Neural progenitor cell (in vitro differentiated cells): ENCODE measurements at regions not wholly inside any gene's neighbourhood (a gene's known extent, or its start where the extent isn't known, plus 50 kb on each side); places are given as distances from the start of the nearest gene placed in this dataset.

ENCODE experiments used
- DNase-seq: peaks from one replicate; pipeline ENCODE4 v3.0.0-alpha.2; 2016; ENCODE audit warnings: low spot score
- H2AFZ ChIP-seq: fragments of 200-600 bp; sonication (generic); replicated peaks from 2 replicates; pipeline ENCODE4 v1.6.1; 2016; ENCODE audit warnings: antibody characterized with exemption
- H3F3A ChIP-seq: fragments of 200-600 bp; sonication (generic); 2 replicates; pipeline ENCODE4 v1.6.1; 2016; ENCODE audit warnings: antibody characterized with exemption, low read depth
- H3K27ac ChIP-seq: fragments of 200-600 bp; sonication (generic); 2 replicates; pipeline ENCODE4 v1.5.1; 2016; ENCODE audit warnings: mild to moderate bottlenecking
- H3K27me3 ChIP-seq: fragments of 200-600 bp; sonication (generic); 2 replicates; pipeline ENCODE4 v1.6.1; 2016; ENCODE audit warnings: mild to moderate bottlenecking, moderate library complexity
- H3K36me3 ChIP-seq: fragments of 200-600 bp; sonication (generic); 2 replicates; pipeline ENCODE4 v1.5.1; 2016
- H3K4me1 ChIP-seq: fragments of 200-600 bp; sonication (generic); 2 replicates; pipeline ENCODE4 v1.6.1; 2016; ENCODE audit warnings: mixed run types
- H3K4me2 ChIP-seq: fragments of 200-600 bp; sonication (generic); 2 replicates; pipeline ENCODE4 v1.6.1; 2016
- H3K4me3 ChIP-seq: fragments of 200-600 bp; sonication (generic); 2 replicates; pipeline ENCODE4 v1.5.1; 2016
- H3K79me2 ChIP-seq: fragments of 200-600 bp; sonication (generic); 2 replicates; pipeline ENCODE4 v1.6.1; 2016; ENCODE audit warnings: low read depth
- H3K9ac ChIP-seq: fragments of 200-600 bp; sonication (generic); 2 replicates; pipeline ENCODE4 v1.6.1; 2016
- H3K9me3 ChIP-seq: fragments of 200-600 bp; sonication (generic); 2 replicates; pipeline ENCODE4 v1.5.1; 2016; ENCODE audit warnings: low read depth
- H4K20me1 ChIP-seq: fragments of 200-600 bp; sonication (generic); 2 replicates; pipeline ENCODE4 v1.6.1; 2016; ENCODE audit warnings: low read depth
- H3K27ac Mint-ChIP-seq: 3 replicates; pipeline ENCODE4 v1.8.0; 2021; ENCODE audit warnings: mixed read lengths
- H3K27me3 Mint-ChIP-seq: 2 replicates; pipeline ENCODE4 v1.8.0; 2022; ENCODE audit warnings: low read depth, mild to moderate bottlenecking, inconsistent platforms, moderate library complexity, mixed read lengths; ENCODE audit not compliant: insufficient read depth
- H3K36me3 Mint-ChIP-seq: 3 replicates; pipeline ENCODE4 v1.8.0; 2021; ENCODE audit warnings: mixed read lengths
- H3K4me1 Mint-ChIP-seq: 3 replicates; pipeline ENCODE4 v1.8.0; 2021; ENCODE audit warnings: mixed read lengths
- H3K4me3 Mint-ChIP-seq: 3 replicates; pipeline ENCODE4 v1.8.0; 2021; ENCODE audit warnings: mild to moderate bottlenecking, moderate library complexity, mixed read lengths
- H3K9me3 Mint-ChIP-seq: 3 replicates; pipeline ENCODE4 v1.8.0; 2020; ENCODE audit warnings: mixed read lengths
- EZH2 ChIP-seq: fragments of 200-600 bp; sonication (generic); IDR thresholded peaks from 2 replicates; pipeline ENCODE4 v1.6.1; 2017; ENCODE audit warnings: antibody characterized with exemption, mild to moderate bottlenecking, moderate library complexity
- EZH2phosphoT487 ChIP-seq: fragments of 200-600 bp; sonication (generic); IDR thresholded peaks from 2 replicates; pipeline ENCODE4 v1.6.1; 2017; ENCODE audit warnings: antibody characterized with exemption
- TF ChIP-seq, protein P1 (sequence below): fragments of 200-600 bp; sonication (generic); IDR thresholded peaks from 2 replicates; pipeline ENCODE4 v1.5.1; 2017; ENCODE audit warnings: antibody characterized with exemption, mild to moderate bottlenecking

DNA sequence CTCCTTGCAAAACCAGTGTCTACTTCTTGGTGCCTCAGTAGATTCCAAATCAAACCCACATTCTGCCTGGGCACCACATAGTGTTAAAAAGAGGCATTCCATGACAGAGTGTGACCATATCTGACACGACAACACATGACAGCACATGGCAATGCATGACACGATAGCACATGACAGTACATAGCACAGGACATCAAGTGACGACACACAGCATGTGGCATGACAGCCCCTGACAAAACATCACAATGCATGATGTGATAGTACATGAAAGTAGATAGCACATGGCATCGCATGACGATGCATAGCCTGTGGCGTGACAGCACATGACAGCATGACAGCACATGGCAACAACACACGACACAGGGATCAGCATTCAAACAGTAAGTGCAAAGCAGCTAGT is 845.9 kb upstream of the SALL3 start:
- Mint-ChIP-seq H3K27me3 (peaks cover 2% of the 10 kb centered on the region), H3K36me3 (no peaks in the 10 kb centered on the region), H3K27ac (no peak overlapping the region), H3K4me1 (peaks cover 8% of the 10 kb centered on the region), H3K9me3 (peaks cover 4% of the 10 kb centered on the region), H3K4me3 (no peak overlapping the region)
- no peak overlapping the region for H2AFZ ChIP-seq
- DNase-seq: no peak
- no peaks in the 10 kb centered on the region for H3K36me3 ChIP-seq
- H3K4me1 ChIP-seq: peaks cover 10% of the 10 kb centered on the region
- peaks cover 4% of the 10 kb centered on the region for H3F3A ChIP-seq
- H3K79me2 ChIP-seq: no peaks in the 10 kb centered on the region
- TF ChIP-seq EZH2phosphoT487: no peak
- TF ChIP-seq, protein P1, sequence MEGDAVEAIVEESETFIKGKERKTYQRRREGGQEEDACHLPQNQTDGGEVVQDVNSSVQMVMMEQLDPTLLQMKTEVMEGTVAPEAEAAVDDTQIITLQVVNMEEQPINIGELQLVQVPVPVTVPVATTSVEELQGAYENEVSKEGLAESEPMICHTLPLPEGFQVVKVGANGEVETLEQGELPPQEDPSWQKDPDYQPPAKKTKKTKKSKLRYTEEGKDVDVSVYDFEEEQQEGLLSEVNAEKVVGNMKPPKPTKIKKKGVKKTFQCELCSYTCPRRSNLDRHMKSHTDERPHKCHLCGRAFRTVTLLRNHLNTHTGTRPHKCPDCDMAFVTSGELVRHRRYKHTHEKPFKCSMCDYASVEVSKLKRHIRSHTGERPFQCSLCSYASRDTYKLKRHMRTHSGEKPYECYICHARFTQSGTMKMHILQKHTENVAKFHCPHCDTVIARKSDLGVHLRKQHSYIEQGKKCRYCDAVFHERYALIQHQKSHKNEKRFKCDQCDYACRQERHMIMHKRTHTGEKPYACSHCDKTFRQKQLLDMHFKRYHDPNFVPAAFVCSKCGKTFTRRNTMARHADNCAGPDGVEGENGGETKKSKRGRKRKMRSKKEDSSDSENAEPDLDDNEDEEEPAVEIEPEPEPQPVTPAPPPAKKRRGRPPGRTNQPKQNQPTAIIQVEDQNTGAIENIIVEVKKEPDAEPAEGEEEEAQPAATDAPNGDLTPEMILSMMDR: no peak
- no peak for TF ChIP-seq EZH2
- H3K4me2 ChIP-seq: no peak overlapping the region
- no peak overlapping the region for H3K9ac ChIP-seq
- no peak overlapping the region for H3K4me3 ChIP-seq
- H4K20me1 ChIP-seq: no peaks in the 10 kb centered on the region
- H3K9me3 ChIP-seq: no peaks in the 10 kb centered on the region
- no peaks in the 10 kb centered on the region for H3K27me3 ChIP-seq
- no peak overlapping the region for H3K27ac ChIP-seq

DNA sequence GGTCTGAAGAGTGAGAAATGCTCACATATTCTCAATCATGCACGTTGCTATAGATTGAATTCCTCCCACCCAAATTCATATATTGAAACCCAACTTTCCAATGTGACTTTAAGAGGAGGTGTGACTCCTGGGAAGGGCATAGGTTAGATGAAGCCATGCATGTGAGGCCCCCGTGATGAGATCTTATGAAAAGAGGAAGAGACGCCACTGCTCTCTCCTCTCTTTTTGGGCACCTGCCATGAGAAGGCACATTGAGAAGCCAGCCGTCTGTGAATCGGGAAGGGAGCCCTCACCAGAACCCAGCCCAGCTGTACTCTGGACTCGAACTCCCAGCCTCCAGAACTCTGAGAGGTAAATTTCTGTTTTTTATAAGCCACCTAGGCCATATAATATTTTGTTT is 842.6 kb upstream of the SALL3 start:
- DNase-seq: no peak
- Histone ChIP-seq H3K9me3 (no peaks in the 10 kb centered on the region), H3K36me3 (no peaks in the 10 kb centered on the region), H3K4me2 (no peak overlapping the region), H3K4me1 (peaks cover 35% of the 10 kb centered on the region), H2AFZ (no peak overlapping the region), H3K79me2 (no peaks in the 10 kb centered on the region), H3F3A (peaks cover 20% of the 10 kb centered on the region), H4K20me1 (no peaks in the 10 kb centered on the region), H3K9ac (no peak overlapping the region), H3K4me3 (no peak overlapping the region), H3K27me3 (no peaks in the 10 kb centered on the region), H3K27ac (no peak overlapping the region)
- H3K4me3 Mint-ChIP-seq: no peak overlapping the region
- peaks cover 7% of the 10 kb centered on the region for H3K9me3 Mint-ChIP-seq
- H3K27ac Mint-ChIP-seq: no peak overlapping the region
- H3K36me3 Mint-ChIP-seq: no peaks in the 10 kb centered on the region
- TF ChIP-seq EZH2 (no peak), EZH2phosphoT487 (no peak)
- TF ChIP-seq, protein P1: no peak
- peaks cover 15% of the 10 kb centered on the region for H3K4me1 Mint-ChIP-seq
- H3K27me3 Mint-ChIP-seq: no peaks in the 10 kb centered on the region

DNA sequence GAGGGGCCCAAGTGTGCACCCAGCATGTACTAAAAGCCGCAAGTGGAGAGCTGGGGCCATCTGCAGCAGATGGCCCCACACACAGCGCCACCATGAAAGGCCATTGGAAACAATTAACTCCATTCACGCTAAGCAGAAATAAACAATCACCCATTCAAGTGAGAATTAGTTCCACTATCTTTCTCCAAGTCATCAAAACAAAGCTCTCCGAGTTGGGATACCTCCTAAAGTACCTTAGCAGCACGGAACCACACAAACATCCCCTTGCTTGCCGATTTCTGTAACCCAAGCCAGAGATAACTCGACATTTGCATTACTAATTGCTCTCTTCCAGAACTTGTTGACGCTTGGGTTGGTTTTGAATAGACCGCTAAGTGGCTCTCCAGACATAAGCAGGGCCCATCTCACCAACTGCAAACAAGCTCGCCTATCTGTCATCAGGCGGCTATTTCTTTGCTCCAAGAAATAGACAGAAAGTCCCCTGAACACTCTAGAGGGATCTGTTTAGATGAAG is 840.6 kb upstream of the SALL3 start:
- Mint-ChIP-seq H3K4me1 (peaks cover 15% of the 10 kb centered on the region), H3K27ac (no peak overlapping the region)

More for the DNA sequence above, 840.6 kb upstream of the SALL3 start:
- H3K4me3 ChIP-seq: peak overlapping the region; percentile 13
- H3K4me1 ChIP-seq: peaks cover 35% of the 10 kb centered on the region
- H2AFZ ChIP-seq: no peak overlapping the region
- peak; percentile 72 for DNase-seq
- no peak overlapping the region for H3K9ac ChIP-seq
- Mint-ChIP-seq H3K36me3 (no peaks in the 10 kb centered on the region), H3K9me3 (peaks cover 7% of the 10 kb centered on the region), H3K27me3 (no peaks in the 10 kb centered on the region), H3K4me3 (no peak overlapping the region)
- peak overlapping the region; percentile 54 for H3K4me2 ChIP-seq
- no peak for TF ChIP-seq EZH2
- TF ChIP-seq, protein P1: no peak
- TF ChIP-seq EZH2phosphoT487: no peak
- H3K27ac ChIP-seq: no peak overlapping the region
- no peaks in the 10 kb centered on the region for H3K79me2 ChIP-seq
- no peaks in the 10 kb centered on the region for H3K27me3 ChIP-seq
- peaks cover 20% of the 10 kb centered on the region for H3F3A ChIP-seq
- no peaks in the 10 kb centered on the region for H3K36me3 ChIP-seq
- H4K20me1 ChIP-seq: no peaks in the 10 kb centered on the region
- H3K9me3 ChIP-seq: no peaks in the 10 kb centered on the region
